MCF 10A (cell line): ENCODE measurements at regions not wholly inside any gene's neighbourhood (a gene's known extent, or its start where the extent isn't known, plus 50 kb on each side); places are given as distances from the start of the nearest gene placed in this dataset.

Experiments used
- BruUV-seq: library from RNA; stranded (reverse); fragments of 400-500 nt; replicated peaks from 2 replicates; lab custom pipeline; 2021; lab: Mats Ljungman, UMichigan
- CTCF ChIA-PET: fragments of 300-600 bp; sonication (Branson Sonifier 250); formaldehyde crosslinking; extraction: SDS; loops from one replicate; lab custom pipeline; 2021; ENCODE audit warnings: antibody characterized with exemption, inconsistent platforms; lab: Yijun Ruan, JAX
- POLR2A ChIA-PET: fragments of 300-600, 350-650 bp; sonication (Branson Sonifier 250); formaldehyde crosslinking; extraction: SDS; loops from one replicate; lab custom pipeline; 2020; ENCODE audit warnings: antibody characterized with exemption, inconsistent platforms; lab: Yijun Ruan, JAX
- DNase-seq: peaks from one replicate; pipeline ENCODE4 v3.0.0-alpha.2; 2018; ENCODE audit not compliant: unreplicated experiment
- H3K27ac Mint-ChIP-seq: one replicate; pipeline ENCODE4 v1.8.0; 2022; ENCODE audit warnings: mild to moderate bottlenecking, low read depth, mixed read lengths; ENCODE audit not compliant: unreplicated experiment
- H3K27me3 Mint-ChIP-seq: one replicate; pipeline ENCODE4 v1.8.0; 2022; ENCODE audit warnings: mixed read lengths; ENCODE audit not compliant: insufficient read depth, unreplicated experiment
- H3K36me3 Mint-ChIP-seq: one replicate; pipeline ENCODE4 v1.8.0; 2022; ENCODE audit warnings: mild to moderate bottlenecking, moderate library complexity, mixed read lengths; ENCODE audit not compliant: insufficient read depth, unreplicated experiment
- H3K4me1 Mint-ChIP-seq: one replicate; pipeline ENCODE4 v1.8.0; 2022; ENCODE audit warnings: mixed read lengths; ENCODE audit not compliant: insufficient read depth, unreplicated experiment
- H3K4me3 Mint-ChIP-seq: one replicate; pipeline ENCODE4 v1.8.0; 2022; ENCODE audit warnings: mild to moderate bottlenecking, moderate library complexity, mixed read lengths; ENCODE audit not compliant: unreplicated experiment
- H3K9me3 Mint-ChIP-seq: one replicate; pipeline ENCODE4 v1.8.0; 2022; ENCODE audit warnings: mixed read lengths; ENCODE audit not compliant: unreplicated experiment
- CTCF ChIP-seq: fragments of 200-600 bp; IDR thresholded peaks from one replicate; pipeline ENCODE4 v1.8.0; 2022; ENCODE audit warnings: antibody characterized with exemption, mild to moderate bottlenecking; ENCODE audit not compliant: unreplicated experiment
- intact Hi-C: fragments of 100-400 bp; cut with micrococcal nuclease; formaldehyde crosslinking; loops from 2 replicates; pipeline ENCODE4 v1.14.1; 2022

GRCh38 chr13:84912720-84913119, 886.5 kb downstream of the SLITRK6 start:
- DNase-seq: no peak
- Mint-ChIP-seq H3K4me1 (no peaks in the 10 kb centered on the region), H3K27ac (no peak overlapping the region), H3K27me3 (no peaks in the 10 kb centered on the region), H3K9me3 (no peaks in the 10 kb centered on the region), H3K36me3 (no peaks in the 10 kb centered on the region), H3K4me3 (no peak overlapping the region)
- no TSS peak for BruUV-seq
- intact Hi-C loops: no loop called here
- TF ChIP-seq CTCF: no peak
- POLR2A ChIA-PET: interaction anchor here (0.7 kb wide), 1 partner anchor 383 kb away, joined by 4 read pairs; no protein-coding TSS in a partner anchor
- CTCF ChIA-PET: interaction anchor here (0.6 to 1.7 kb wide), 7 partner anchors 15 to 915 kb away, joined by 3 to 8 read pairs (median 3); no protein-coding TSS in a partner anchor

GRCh38 chr13:84910423-84910822, 888.8 kb downstream of the SLITRK6 start:
- H3K4me1 Mint-ChIP-seq: no peaks in the 10 kb centered on the region
- H3K36me3 Mint-ChIP-seq: no peaks in the 10 kb centered on the region
- H3K27ac Mint-ChIP-seq: no peak overlapping the region
- no peak for TF ChIP-seq CTCF
- no peaks in the 10 kb centered on the region for H3K9me3 Mint-ChIP-seq
- CTCF ChIA-PET: no interaction called here
- POLR2A ChIA-PET: no interaction called here
- H3K27me3 Mint-ChIP-seq: no peaks in the 10 kb centered on the region
- no peak overlapping the region for H3K4me3 Mint-ChIP-seq
- intact Hi-C loops: no loop called here
- no peak for DNase-seq
- BruUV-seq: no TSS peak

GRCh38 chr13:84903391-84903790, 895.8 kb downstream of the SLITRK6 start:
- BruUV-seq: no TSS peak
- TF ChIP-seq CTCF: no peak
- POLR2A ChIA-PET: no interaction called here
- CTCF ChIA-PET: interaction anchor here (1.2 kb wide), 1 partner anchor 905 kb away, joined by 4 read pairs; no protein-coding TSS in a partner anchor
- intact Hi-C loops: no loop called here
- DNase-seq: no peak
- Mint-ChIP-seq H3K27me3 (no peaks in the 10 kb centered on the region), H3K4me1 (no peaks in the 10 kb centered on the region), H3K4me3 (no peak overlapping the region), H3K9me3 (no peaks in the 10 kb centered on the region), H3K36me3 (no peaks in the 10 kb centered on the region), H3K27ac (no peak overlapping the region)

- Mint-ChIP-seq H3K36me3 (no peaks in the 10 kb centered on the region), H3K27ac (no peak overlapping the region), H3K9me3 (no peaks in the 10 kb centered on the region), H3K27me3 (no peaks in the 10 kb centered on the region), H3K4me1 (no peaks in the 10 kb centered on the region), H3K4me3 (no peak overlapping the region)
- POLR2A ChIA-PET: no interaction called here
- DNase-seq: no peak
- no peak for TF ChIP-seq CTCF
- no TSS peak for BruUV-seq
- CTCF ChIA-PET: interaction anchor here (1.2 kb wide), 1 partner anchor 906 kb away, joined by 4 read pairs; no protein-coding TSS in a partner anchor
- intact Hi-C loops: no loop called here
Measured at GRCh38 chr13:84902243-84902642, 897.0 kb downstream of the SLITRK6 start.
